ENCODE measurements at regions not wholly inside any gene's neighbourhood (a gene's known extent, or its start where the extent isn't known, plus 50 kb on each side); places are given as distances from the start of the nearest gene placed in this dataset.

GRCh38 chr10:105844676-105845570 is 1203.8 kb downstream of the SORCS3 start:
- no peak for DNase-seq

GRCh38 chr10:105844241-105844640 is 1203.2 kb downstream of the SORCS3 start:
- no peak for DNase-seq

- no peak for DNase-seq
Observed at GRCh38 chr10:105843786-105844185, 1202.7 kb downstream of the SORCS3 start.

- no peak for DNase-seq
Observed at GRCh38 chr10:105840288-105840770, 1199.2 kb downstream of the SORCS3 start.

GRCh38 chr10:105838392-105838791 is 1197.3 kb downstream of the SORCS3 start:
- no peak for DNase-seq

- no peak for DNase-seq
Observed at GRCh38 chr10:105837951-105838350, 1196.9 kb downstream of the SORCS3 start.

GRCh38 chr10:105834261-105835059 is 1193.4 kb downstream of the SORCS3 start:
- DNase-seq = no peak

GRCh38 chr10:105827133-105827532 is 1186.0 kb downstream of the SORCS3 start:
- DNase-seq = no peak

GRCh38 chr10:105807935-105808587 is 1167.0 kb downstream of the SORCS3 start:
- DNase-seq = no peak

GRCh38 chr10:105803206-105803605 is 1162.1 kb downstream of the SORCS3 start:
- DNase-seq = no peak

GRCh38 chr10:105800641-105801040 is 1159.6 kb downstream of the SORCS3 start:
- no peak for DNase-seq

- no peak for DNase-seq
Observed at GRCh38 chr10:105798328-105798889, 1157.3 kb downstream of the SORCS3 start.

GRCh38 chr10:105797234-105797890 is 1156.3 kb downstream of the SORCS3 start:
- DNase-seq = no peak

- no peak for DNase-seq
Observed at GRCh38 chr10:105793071-105793470, 1152.0 kb downstream of the SORCS3 start.

GRCh38 chr10:105785721-105786120 is 1144.6 kb downstream of the SORCS3 start:
- no peak for DNase-seq

GRCh38 chr10:105783936-105784483 is 1142.9 kb downstream of the SORCS3 start:
- no peak for DNase-seq

GRCh38 chr10:105774881-105775280 is 1133.8 kb downstream of the SORCS3 start:
- DNase-seq = no peak

- no peak for DNase-seq
Observed at GRCh38 chr10:105774351-105774750, 1133.3 kb downstream of the SORCS3 start.

- no peak for DNase-seq
Observed at GRCh38 chr10:105770524-105771212, 1129.6 kb downstream of the SORCS3 start.

GRCh38 chr10:105769248-105770184 is 1128.4 kb downstream of the SORCS3 start:
- no peak for DNase-seq

Data from SW 1271 (cell line).